Immature natural killer cell (primary cell): ENCODE measurements at regions not wholly inside any gene's neighbourhood (a gene's known extent, or its start where the extent isn't known, plus 50 kb on each side); places are given as distances from the start of the nearest gene placed in this dataset.
"Not testable (repeated sequence)": the region's sequence is repeated elsewhere in the genome, so short reads cannot be mapped to it uniquely, and the experiment has no call there.

Experiments used
- DNase-seq, 3 donors: peaks; one replicate each; pipeline ENCODE4 v3.0.0; 2022; ENCODE audit warnings: mixed read lengths in 1 of 3
- H3K27ac Mint-ChIP-seq, 6 donors: one replicate each; pipeline ENCODE4 v1.8.0; 2020; ENCODE audit warnings: mixed read lengths in 6 of 6, mild to moderate bottlenecking in 5 of 6, inconsistent platforms in 4 of 6, moderate library complexity in 3 of 6
- H3K27me3 Mint-ChIP-seq, 3 donors: one replicate each; pipeline ENCODE4 v1.8.0; 2020 to 2021; ENCODE audit warnings: low read depth in 3 of 3, mild to moderate bottlenecking in 3 of 3, mixed read lengths in 3 of 3, moderate library complexity in 3 of 3, inconsistent platforms in 1 of 3
- H3K36me3 Mint-ChIP-seq, 3 donors: one replicate each; pipeline ENCODE4 v1.8.0; 2020; ENCODE audit warnings: mixed read lengths in 3 of 3, inconsistent platforms in 2 of 3, mild to moderate bottlenecking in 2 of 3
- H3K4me1 Mint-ChIP-seq, 2 donors: one replicate each; pipeline ENCODE4 v1.8.0; 2020; ENCODE audit warnings: inconsistent platforms in 2 of 2, mild to moderate bottlenecking in 2 of 2, mixed read lengths in 2 of 2, moderate library complexity in 1 of 2
- H3K4me3 Mint-ChIP-seq, 5 donors: one replicate each; pipeline ENCODE4 v1.8.0; 2020; ENCODE audit warnings: mild to moderate bottlenecking in 5 of 5, mixed read lengths in 5 of 5, inconsistent platforms in 3 of 5, moderate library complexity in 3 of 5
- H3K9me3 Mint-ChIP-seq, 6 donors: one replicate each; pipeline ENCODE4 v1.8.0; 2020; ENCODE audit warnings: mild to moderate bottlenecking in 6 of 6, mixed read lengths in 6 of 6, inconsistent platforms in 4 of 6, moderate library complexity in 3 of 6

- H3K4me3 Mint-ChIP-seq: no peak overlapping the region
- no peak overlapping the region for H3K27ac Mint-ChIP-seq
- H3K36me3 Mint-ChIP-seq: no peaks in the 10 kb centered on the region
- DNase-seq: no peak
- H3K4me1 Mint-ChIP-seq: no peaks in the 10 kb centered on the region
- H3K9me3 Mint-ChIP-seq: peaks cover 5 to 30% (median 14%) of the 10 kb centered on the region in 6 donors
- peaks cover 0 to 2% (median 2%) of the 10 kb centered on the region in 3 donors for H3K27me3 Mint-ChIP-seq
Measured at GRCh38 chr2:153657651-153658050, 179.1 kb upstream of the RPRM start.

DNA sequence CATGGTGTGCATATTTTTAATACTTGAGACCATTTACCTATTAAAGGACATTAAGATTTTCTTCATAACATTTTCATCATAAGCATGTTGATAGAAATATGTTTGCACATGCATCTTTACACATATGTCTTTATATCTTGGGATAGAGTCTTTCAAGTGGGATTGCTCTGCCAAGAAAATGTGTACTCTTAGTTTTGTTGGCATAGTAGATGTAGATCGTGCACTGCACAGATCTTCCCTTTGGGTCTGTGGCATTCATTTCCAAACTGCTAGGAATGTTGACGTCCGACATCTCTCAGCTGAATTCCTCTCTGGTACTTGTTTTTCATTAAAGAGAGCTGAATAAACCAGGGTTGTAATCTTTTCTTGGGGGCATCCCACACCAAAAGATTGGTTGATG lies 183.2 kb upstream of the RPRM start:
- no peak overlapping the region for H3K4me3 Mint-ChIP-seq
- peaks cover 1 to 31% (median 21%) of the 10 kb centered on the region in 6 donors for H3K9me3 Mint-ChIP-seq
- no peak for DNase-seq
- peaks cover 0 to 4% (median 0%) of the 10 kb centered on the region in 3 donors for H3K27me3 Mint-ChIP-seq
- H3K36me3 Mint-ChIP-seq: no peaks in the 10 kb centered on the region
- no peaks in the 10 kb centered on the region for H3K4me1 Mint-ChIP-seq
- no peak overlapping the region for H3K27ac Mint-ChIP-seq

DNA sequence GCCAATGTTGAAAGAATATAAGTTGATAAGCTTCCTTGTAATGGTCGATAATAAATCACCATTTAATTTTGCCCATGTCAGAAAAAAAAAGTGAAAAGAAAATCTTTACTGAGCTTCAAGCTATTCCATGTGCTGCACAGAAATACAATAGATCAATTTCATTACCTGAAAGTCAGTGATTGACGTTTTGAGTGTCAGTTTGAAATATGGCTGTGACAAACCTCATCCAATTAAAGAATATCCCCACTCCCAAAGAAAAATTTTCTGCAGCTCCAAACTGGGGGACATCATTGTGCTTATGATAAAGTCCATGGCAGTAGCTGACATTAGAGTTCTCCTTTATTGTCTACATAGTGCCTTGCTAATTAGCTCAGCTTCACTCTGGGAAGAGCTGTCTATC lies 184.8 kb upstream of the RPRM start:
- no peak for DNase-seq
- Mint-ChIP-seq H3K4me1 (no peaks in the 10 kb centered on the region), H3K27me3 (peaks cover 0 to 4% (median 0%) of the 10 kb centered on the region in 3 donors), H3K27ac (no peak overlapping the region), H3K4me3 (no peak overlapping the region), H3K9me3 (peaks cover 2 to 37% (median 26%) of the 10 kb centered on the region in 6 donors), H3K36me3 (no peaks in the 10 kb centered on the region)

- H3K4me3 Mint-ChIP-seq, DNase-seq, H3K27ac Mint-ChIP-seq, H3K27me3 Mint-ChIP-seq, H3K36me3 Mint-ChIP-seq, H3K4me1 Mint-ChIP-seq: not testable (repeated sequence)
- peaks cover 2 to 39% (median 27%) of the 10 kb centered on the region in 6 donors for H3K9me3 Mint-ChIP-seq
Measured at GRCh38 chr2:153664009-153664408, 185.4 kb upstream of the RPRM start.

- Mint-ChIP-seq H3K36me3 (no peaks in the 10 kb centered on the region), H3K27me3 (peaks cover 0 to 4% (median 0%) of the 10 kb centered on the region in 3 donors), H3K4me3 (no peak overlapping the region), H3K27ac (no peak overlapping the region), H3K4me1 (no peaks in the 10 kb centered on the region), H3K9me3 (peaks cover 12 to 49% (median 39%) of the 10 kb centered on the region in 6 donors)
- DNase-seq: no peak
Measured at GRCh38 chr2:153667475-153667874, 188.9 kb upstream of the RPRM start.

DNA sequence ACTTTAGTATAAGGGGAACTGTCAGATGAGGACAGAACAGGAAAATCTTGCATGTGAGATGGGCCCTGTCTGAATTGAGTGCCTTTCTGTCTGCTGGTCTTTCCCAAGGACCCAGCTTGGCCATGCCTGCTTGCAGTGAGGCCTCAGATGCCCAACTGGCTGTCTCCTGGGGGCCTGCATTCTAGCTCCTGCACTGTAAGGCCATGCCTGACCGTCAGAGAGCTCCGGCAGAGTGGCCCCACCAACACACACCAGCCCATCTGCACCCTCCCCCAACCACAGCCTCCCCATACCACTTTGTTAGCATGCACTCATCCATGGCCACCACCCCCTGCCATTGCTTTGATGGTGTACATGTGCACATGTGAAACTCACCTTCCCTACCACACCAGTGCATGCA lies 190.4 kb upstream of the RPRM start:
- no peaks in the 10 kb centered on the region for H3K4me1 Mint-ChIP-seq
- no peaks in the 10 kb centered on the region for H3K36me3 Mint-ChIP-seq
- peaks cover 0 to 4% (median 0%) of the 10 kb centered on the region in 3 donors for H3K27me3 Mint-ChIP-seq
- peaks cover 14 to 55% (median 41%) of the 10 kb centered on the region in 6 donors for H3K9me3 Mint-ChIP-seq
- no peak for DNase-seq
- H3K27ac Mint-ChIP-seq: no peak overlapping the region
- no peak overlapping the region for H3K4me3 Mint-ChIP-seq

GRCh38 chr2:153710128-153710527 lies 161.6 kb upstream of the GALNT13 start:
- H3K9me3 Mint-ChIP-seq: peaks cover 8 to 37% (median 18%) of the 10 kb centered on the region in 6 donors
- no peak overlapping the region for H3K27ac Mint-ChIP-seq
- H3K27me3 Mint-ChIP-seq: no peaks in the 10 kb centered on the region
- H3K36me3 Mint-ChIP-seq: no peaks in the 10 kb centered on the region
- no peaks in the 10 kb centered on the region for H3K4me1 Mint-ChIP-seq
- H3K4me3 Mint-ChIP-seq: no peak overlapping the region
- no peak for DNase-seq

DNA sequence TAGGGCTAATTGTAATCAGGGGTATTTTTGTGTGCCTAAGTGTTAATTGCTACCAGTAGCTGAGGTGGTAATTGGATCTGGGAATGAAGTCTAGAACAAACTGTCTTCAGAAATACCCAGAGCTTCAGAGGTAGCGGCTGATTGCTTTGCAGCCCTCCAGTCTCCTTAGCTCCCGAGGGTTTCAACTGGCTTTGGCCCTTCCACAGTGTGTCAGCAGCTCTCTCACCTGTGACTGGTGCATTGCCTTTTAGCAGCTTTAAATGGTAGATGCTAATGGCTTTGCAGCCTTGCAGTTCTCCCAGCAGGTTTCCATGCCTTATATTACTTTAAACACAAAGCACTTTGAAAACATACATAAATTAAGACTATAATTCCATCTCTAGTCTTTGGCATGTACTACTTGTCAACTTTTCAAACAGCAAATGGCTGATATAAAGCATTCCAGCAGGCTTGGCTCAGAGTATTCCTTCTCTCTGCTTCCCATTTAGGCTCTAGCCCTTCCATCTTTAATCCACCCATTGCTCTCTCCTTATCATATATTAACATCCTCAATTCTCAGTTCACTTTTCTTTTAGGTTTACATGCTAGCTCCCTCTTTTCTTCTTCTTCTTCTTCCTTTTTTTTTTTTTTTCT lies 156.4 kb upstream of the GALNT13 start:
- Mint-ChIP-seq H3K27ac (no peak overlapping the region), H3K9me3 (peaks cover 5 to 20% (median 10%) of the 10 kb centered on the region in 6 donors), H3K27me3 (no peaks in the 10 kb centered on the region), H3K36me3 (no peaks in the 10 kb centered on the region), H3K4me1 (no peaks in the 10 kb centered on the region), H3K4me3 (no peak overlapping the region)
- DNase-seq: no peak

- peaks cover 5 to 19% (median 10%) of the 10 kb centered on the region in 6 donors for H3K9me3 Mint-ChIP-seq
- no peaks in the 10 kb centered on the region for H3K27me3 Mint-ChIP-seq
- no peaks in the 10 kb centered on the region for H3K4me1 Mint-ChIP-seq
- H3K36me3 Mint-ChIP-seq: no peaks in the 10 kb centered on the region
- H3K4me3 Mint-ChIP-seq: no peak overlapping the region
- DNase-seq: no peak
- no peak overlapping the region for H3K27ac Mint-ChIP-seq
Measured at GRCh38 chr2:153717060-153717459, 154.7 kb upstream of the GALNT13 start.

- H3K36me3 Mint-ChIP-seq: no peaks in the 10 kb centered on the region
- H3K27me3 Mint-ChIP-seq: no peaks in the 10 kb centered on the region
- H3K4me1 Mint-ChIP-seq: no peaks in the 10 kb centered on the region
Measured at GRCh38 chr2:153739394-153739793, 132.3 kb upstream of the GALNT13 start.

DNA sequence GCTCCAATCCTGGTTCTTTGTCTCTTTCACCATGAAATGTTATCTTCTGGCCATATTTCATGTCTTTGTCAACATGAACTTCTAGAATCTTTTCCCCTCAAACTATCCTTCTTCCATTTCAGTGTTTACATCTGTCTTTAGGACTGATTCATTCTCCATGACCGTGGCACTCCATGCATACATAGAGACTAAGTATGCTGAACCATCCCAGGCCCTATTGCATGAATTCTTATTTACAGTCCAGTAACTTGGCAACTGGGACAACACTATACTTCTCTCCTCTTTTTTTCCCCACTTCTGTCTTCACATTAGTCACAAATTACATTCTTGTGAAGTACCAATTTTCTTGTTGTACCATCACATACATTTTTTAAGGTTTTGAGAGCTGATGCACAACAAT lies 109.8 kb upstream of the GALNT13 start:
- H3K36me3 Mint-ChIP-seq: peaks cover 0 to 4% (median 0%) of the 10 kb centered on the region in 3 donors
- no peak overlapping the region for H3K27ac Mint-ChIP-seq
- H3K4me1 Mint-ChIP-seq: no peaks in the 10 kb centered on the region
- H3K9me3 Mint-ChIP-seq: peaks cover 9 to 73% (median 55%) of the 10 kb centered on the region in 6 donors
- no peaks in the 10 kb centered on the region for H3K27me3 Mint-ChIP-seq
- no peak for DNase-seq
- H3K4me3 Mint-ChIP-seq: no peak overlapping the region

More at GRCh38 chr2:153739394-153739793, 132.3 kb upstream of the GALNT13 start:
- peaks cover 11 to 47% (median 19%) of the 10 kb centered on the region in 6 donors for H3K9me3 Mint-ChIP-seq
- no peak for DNase-seq
- H3K4me3 Mint-ChIP-seq: no peak overlapping the region
- H3K27ac Mint-ChIP-seq: no peak overlapping the region

GRCh38 chr2:153766415-153766814 lies 105.3 kb upstream of the GALNT13 start:
- peaks cover 0 to 4% (median 4%) of the 10 kb centered on the region in 3 donors for H3K36me3 Mint-ChIP-seq
- H3K4me1 Mint-ChIP-seq: no peaks in the 10 kb centered on the region
- H3K9me3 Mint-ChIP-seq: peaks cover 22 to 88% (median 65%) of the 10 kb centered on the region in 6 donors

DNA sequence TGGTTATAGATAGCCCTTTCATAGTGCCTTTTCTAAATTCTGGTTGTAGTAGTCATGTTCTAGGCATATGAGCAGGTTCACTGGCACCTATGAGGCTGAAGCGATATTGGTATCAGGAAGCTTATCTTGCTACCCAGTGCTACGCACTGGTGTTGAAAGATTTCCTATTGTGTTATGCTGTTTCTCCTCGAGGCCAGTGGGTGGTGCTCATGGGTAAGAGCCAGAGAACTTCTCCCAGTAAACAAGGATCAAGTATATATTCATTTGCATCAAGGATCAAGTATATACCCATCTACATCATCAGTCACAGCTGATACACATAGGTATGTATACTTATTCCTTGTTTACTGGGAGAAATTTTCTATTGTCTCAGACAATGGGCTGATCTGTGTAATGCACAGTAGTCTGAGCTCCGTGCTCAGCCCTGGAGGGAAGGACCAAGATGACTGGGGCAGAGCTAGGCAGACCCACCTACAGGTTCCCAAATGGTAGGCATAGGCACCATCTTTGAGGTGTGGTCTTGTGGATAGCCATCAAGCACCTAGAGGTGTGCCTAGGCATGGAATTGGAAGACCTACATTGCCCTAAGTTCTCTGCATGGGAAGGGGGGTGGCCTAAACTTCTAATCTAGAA lies 101.2 kb upstream of the GALNT13 start:
- Mint-ChIP-seq H3K36me3 (peaks cover 0 to 4% (median 0%) of the 10 kb centered on the region in 3 donors), H3K9me3 (peaks cover 16 to 75% (median 47%) of the 10 kb centered on the region in 6 donors), H3K27me3 (peaks cover 0 to 7% (median 0%) of the 10 kb centered on the region in 3 donors), H3K4me3 (no peak overlapping the region), H3K4me1 (no peaks in the 10 kb centered on the region), H3K27ac (no peak overlapping the region)
- no peak for DNase-seq

More at GRCh38 chr2:153766415-153766814, 105.3 kb upstream of the GALNT13 start:
- H3K27ac Mint-ChIP-seq: no peak overlapping the region
- no peak overlapping the region for H3K4me3 Mint-ChIP-seq
- H3K27me3 Mint-ChIP-seq: peaks cover 0 to 3% (median 0%) of the 10 kb centered on the region in 3 donors
- no peak for DNase-seq

- Mint-ChIP-seq H3K27me3 (no peaks in the 10 kb centered on the region), H3K27ac (no peak overlapping the region), H3K36me3 (peaks cover 0 to 3% (median 0%) of the 10 kb centered on the region in 3 donors), H3K4me3 (no peak overlapping the region), H3K9me3 (peaks cover 6 to 36% (median 14%) of the 10 kb centered on the region in 6 donors), H3K4me1 (no peaks in the 10 kb centered on the region)
- DNase-seq: no peak
Measured at GRCh38 chr2:153780241-153780640, 91.5 kb upstream of the GALNT13 start.
